Fibroblast of the aortic adventitia (primary cell): ENCODE measurements at regions not wholly inside any gene's neighbourhood (a gene's known extent, or its start where the extent isn't known, plus 50 kb on each side); places are given as distances from the start of the nearest gene placed in this dataset.
A peak's percentile ranks its signal among the peaks of the same experiment; 100 is the strongest.

Source experiments
- DNase-seq: peaks from one replicate; pipeline ENCODE4 v3.0.0-alpha.2; 2010; ENCODE audit warnings: low read depth
- H3K4me3 ChIP-seq: 2 replicates; pipeline ENCODE4 v1.5.1; 2011; ENCODE audit warnings: low read depth, mild to moderate bottlenecking, control low read depth, low read length, moderate library complexity
- TF ChIP-seq, protein P1 (sequence below): IDR thresholded peaks from 2 replicates; pipeline ENCODE4 v1.5.1; 2011; ENCODE audit warnings: mild to moderate bottlenecking, low read length, control low read depth, inconsistent platforms; ENCODE audit not compliant: insufficient read depth

DNA sequence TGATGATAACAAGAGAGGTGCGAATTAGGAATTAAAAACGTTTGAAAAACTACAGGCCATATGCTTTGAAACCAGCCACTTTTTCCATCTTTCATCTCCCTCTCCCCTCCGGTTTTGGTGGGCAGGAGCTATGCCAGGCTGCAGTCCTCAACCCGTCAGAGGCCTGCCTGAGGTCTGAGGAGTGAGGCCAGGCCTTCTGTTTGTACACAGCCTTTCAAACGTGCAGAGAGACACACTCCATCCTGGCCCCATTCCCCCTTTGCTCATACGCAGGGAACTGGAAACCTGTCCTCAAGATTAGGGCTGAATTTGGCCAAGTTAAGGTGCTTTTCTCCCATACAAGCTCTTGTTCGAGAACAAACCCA, 74.5 kb downstream of the ZIC5 start:
- no peak for DNase-seq
- TF ChIP-seq, protein P1, sequence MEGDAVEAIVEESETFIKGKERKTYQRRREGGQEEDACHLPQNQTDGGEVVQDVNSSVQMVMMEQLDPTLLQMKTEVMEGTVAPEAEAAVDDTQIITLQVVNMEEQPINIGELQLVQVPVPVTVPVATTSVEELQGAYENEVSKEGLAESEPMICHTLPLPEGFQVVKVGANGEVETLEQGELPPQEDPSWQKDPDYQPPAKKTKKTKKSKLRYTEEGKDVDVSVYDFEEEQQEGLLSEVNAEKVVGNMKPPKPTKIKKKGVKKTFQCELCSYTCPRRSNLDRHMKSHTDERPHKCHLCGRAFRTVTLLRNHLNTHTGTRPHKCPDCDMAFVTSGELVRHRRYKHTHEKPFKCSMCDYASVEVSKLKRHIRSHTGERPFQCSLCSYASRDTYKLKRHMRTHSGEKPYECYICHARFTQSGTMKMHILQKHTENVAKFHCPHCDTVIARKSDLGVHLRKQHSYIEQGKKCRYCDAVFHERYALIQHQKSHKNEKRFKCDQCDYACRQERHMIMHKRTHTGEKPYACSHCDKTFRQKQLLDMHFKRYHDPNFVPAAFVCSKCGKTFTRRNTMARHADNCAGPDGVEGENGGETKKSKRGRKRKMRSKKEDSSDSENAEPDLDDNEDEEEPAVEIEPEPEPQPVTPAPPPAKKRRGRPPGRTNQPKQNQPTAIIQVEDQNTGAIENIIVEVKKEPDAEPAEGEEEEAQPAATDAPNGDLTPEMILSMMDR, result no peak
- no peak overlapping the region for H3K4me3 ChIP-seq

DNA sequence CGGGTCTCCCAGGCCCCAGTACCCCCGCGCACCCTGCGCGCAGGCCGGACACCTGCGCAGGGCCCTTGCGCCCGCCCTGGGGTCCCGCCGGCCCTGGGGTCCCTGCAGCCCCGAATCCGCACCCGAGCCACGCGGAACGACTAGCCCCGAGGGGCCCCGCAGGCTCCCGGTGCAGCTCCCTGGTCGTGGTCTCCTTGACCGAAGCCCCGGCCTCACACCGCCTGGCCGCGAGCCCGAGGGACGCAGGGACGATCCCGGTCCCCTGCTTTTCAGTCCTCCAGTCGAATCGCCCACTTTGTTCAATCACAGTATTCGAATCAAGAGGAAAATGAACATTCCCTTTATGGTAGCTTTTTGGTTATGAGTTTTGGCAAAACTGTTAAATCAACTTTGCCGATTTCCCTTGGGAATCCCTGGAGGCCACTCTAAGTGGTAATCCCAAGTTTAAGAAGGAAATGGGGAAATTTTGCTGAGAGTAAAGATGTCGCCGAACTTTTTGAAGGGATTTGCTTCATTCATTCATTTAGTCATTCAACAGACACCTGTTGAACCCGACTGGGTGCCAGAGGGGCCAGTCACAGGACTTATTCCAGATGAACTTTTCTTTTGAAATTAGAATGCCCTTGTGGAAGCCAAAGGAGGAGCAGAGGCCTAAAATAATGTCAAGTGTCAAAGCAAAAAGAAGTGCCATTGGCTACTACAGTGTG, 75.0 kb downstream of the ZIC5 start:
- no peak for DNase-seq
- TF ChIP-seq, protein P1, result no peak

DNA sequence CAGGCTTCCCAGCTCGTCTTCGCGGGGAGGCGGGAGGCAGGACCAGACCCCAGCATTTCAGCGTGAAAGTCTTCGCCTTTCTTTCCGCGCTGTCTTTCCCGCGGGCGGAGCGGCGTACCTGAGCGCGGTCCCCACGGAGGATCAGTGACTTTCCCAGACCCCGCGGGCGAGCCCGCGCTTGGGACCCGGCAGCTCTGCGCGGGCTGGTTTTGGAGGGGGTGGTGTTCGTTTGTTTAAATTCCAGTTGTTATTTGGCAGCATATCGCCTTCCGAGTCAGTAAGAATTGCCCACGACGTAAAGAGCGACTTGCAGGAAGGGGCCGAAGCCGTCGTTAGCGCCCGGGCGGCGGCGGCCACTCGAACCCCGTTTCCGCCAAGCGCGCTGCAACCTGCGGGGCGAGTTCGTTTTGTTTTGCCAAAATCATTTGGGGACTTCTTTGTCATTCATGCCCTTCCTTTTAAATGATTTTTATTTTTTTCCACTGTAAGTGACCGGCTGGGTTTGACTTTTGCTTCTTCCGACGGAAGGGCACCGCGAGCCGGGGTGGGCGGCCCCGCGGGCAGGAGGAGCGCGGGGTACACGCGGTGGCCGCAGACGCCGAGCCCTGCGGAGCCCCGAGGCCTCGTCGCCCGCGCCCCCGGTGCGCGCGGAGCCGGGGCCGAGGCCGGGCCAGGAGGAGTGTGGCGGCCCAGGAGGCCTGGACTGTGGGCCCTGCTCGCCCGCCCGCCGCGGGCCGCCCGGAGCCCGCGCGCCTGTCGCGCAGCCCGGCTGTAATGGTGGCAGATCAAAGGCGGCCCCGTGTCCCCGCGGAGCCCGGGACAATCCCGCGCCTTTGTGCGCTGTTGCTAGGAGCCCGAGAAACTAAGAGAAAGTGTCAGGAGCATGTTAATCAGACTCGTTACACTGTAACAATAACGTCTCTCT, 75.9 kb downstream of the ZIC5 start:
- TF ChIP-seq, protein P1, result no peak
- DNase-seq, result no peak
- H3K4me3 ChIP-seq, result no peak overlapping the region

More for the DNA sequence above, 75.0 kb downstream of the ZIC5 start:
- no peak overlapping the region for H3K4me3 ChIP-seq

DNA sequence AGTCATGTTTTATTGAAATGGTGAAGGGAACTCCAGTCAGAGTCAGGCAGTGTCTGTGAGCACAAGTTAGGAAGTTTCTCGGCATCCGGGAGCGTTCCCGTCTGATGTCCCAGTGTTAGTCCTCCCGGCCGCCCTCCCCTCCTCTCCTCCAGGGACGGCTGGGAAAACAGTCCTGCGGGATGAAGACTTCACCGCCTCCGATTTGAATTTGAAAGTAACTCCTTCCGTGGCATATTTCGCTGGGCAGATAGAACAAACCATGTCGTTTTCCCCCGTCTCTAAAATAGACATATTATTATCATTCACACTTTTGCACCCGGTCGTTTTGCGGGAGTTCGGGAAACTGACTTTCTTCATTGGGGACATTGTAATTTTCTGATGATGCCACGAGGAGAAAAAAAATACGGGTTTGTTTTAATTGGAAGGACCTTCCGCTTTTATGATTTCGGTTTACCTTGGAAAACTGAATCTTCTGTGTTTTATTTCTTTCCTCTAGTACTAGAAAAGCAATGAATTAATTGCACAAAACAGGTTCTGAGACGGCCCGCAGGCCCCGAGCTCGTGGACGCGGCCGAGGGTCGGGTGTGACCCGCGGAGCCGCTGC, 76.6 kb downstream of the ZIC5 start:
- H3K4me3 ChIP-seq, result peak overlapping the region; percentile 18
- no peak for DNase-seq
- TF ChIP-seq, protein P1, result no peak

DNA sequence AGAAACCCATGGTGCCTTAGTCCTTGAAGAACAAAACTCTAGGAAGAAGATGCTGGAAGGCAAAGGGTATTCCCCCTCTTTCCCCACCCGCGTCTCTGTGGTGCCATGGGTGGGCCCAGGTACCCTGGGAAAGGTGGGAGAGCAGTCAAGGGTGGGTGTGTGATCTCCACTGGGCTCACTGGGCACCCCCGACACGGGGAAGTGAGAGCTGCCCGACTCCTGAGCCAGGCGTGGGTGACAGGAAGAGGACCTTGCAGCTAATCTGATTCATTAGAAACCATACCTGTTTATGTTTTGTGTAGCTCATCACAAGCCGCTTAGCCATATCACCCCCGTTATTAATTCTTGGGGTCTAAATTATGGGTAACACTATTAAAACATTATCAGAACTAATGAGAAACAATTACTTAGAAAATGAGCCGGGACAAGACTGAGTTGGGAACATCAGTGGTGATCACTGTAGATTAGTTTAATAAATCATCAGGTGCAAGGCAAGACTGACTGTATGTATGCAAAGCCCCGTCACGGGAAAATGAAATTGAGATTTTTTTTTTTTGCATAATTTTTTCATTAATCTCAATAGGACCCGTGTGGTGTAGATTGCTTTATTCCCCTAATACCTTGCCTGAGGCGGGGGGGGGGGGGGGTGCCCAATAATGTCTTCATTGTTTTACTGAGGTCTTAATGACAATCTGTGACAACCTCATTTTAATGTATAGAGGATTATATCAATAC, 77.3 kb downstream of the ZIC5 start:
- H3K4me3 ChIP-seq, result no peak overlapping the region
- DNase-seq, result no peak
- TF ChIP-seq, protein P1, result no peak

DNA sequence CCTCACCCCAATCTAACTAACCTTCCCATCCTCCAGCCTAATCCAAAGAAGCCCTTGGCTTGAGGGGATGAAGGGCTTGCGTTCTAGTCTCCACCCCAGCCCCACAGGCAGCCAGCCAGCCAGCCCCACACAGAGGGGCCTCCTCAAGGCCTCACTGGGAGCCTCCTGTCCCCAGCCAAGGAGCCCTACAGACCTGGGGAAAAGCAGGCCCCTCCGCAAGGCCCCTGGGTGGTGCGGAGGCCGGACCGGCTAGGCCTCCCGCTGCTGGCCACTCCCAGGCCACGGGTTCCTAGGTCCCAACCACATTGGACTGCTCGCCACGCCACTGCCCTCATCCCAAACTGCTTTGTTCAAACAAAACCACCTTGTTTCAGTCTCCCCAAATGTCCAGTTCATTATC, 78.0 kb downstream of the ZIC5 start:
- TF ChIP-seq, protein P1, result no peak
- no peak overlapping the region for H3K4me3 ChIP-seq
- no peak for DNase-seq
